ENCODE measurements at regions not wholly inside any gene's neighbourhood (a gene's known extent, or its start where the extent isn't known, plus 50 kb on each side); places are given as distances from the start of the nearest gene placed in this dataset.

DNA sequence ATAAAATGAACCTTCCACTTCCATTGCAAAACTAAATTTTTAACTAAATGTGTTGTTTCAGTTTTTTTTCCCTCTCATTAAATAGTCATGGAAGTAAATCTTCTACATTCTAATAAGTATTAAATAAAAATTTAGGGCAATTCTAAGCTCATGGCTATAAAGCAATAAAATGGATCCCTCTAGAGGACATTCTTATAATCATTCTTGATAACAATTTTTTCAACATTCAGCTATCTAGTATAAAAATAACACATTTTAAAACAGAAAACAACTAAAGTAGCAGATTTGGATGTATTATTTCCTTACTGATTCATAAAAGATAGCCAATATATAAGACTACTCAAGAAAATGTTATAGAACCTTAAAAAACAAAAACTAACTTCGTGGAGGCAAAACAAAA is 393.1 kb downstream of the PLOD2 start:
- TF ChIP-seq, protein P1, sequence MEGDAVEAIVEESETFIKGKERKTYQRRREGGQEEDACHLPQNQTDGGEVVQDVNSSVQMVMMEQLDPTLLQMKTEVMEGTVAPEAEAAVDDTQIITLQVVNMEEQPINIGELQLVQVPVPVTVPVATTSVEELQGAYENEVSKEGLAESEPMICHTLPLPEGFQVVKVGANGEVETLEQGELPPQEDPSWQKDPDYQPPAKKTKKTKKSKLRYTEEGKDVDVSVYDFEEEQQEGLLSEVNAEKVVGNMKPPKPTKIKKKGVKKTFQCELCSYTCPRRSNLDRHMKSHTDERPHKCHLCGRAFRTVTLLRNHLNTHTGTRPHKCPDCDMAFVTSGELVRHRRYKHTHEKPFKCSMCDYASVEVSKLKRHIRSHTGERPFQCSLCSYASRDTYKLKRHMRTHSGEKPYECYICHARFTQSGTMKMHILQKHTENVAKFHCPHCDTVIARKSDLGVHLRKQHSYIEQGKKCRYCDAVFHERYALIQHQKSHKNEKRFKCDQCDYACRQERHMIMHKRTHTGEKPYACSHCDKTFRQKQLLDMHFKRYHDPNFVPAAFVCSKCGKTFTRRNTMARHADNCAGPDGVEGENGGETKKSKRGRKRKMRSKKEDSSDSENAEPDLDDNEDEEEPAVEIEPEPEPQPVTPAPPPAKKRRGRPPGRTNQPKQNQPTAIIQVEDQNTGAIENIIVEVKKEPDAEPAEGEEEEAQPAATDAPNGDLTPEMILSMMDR (conservative IDR thresholded peaks at IDR 0.05): peak; percentile 62
- no peak for TF ChIP-seq EZH2 (IDR thresholded peaks at IDR 0.05; ENCODE audit: low read depth)

All from PC-9 (cell line).